ENCODE measurements at regions not wholly inside any gene's neighbourhood (a gene's known extent, or its start where the extent isn't known, plus 50 kb on each side); places are given as distances from the start of the nearest gene placed in this dataset.

DNA sequence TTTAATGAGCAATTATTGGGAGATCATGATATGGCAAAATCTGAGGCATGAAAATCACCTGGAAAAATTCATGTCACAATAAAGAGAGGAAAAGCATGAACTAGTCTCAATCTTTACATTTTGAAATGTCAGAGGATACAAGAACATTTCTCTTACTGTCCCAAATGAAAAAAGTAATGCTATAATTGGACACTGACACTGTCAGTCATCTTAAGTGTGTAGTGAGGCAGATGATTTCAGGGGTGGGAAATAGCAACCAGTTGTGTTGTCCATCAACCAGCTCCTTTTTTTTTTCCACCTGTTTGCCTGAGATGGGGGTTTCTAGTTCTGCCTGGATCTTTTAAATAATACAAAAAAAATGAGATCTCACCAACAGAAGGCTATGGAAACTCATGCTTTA lies 646.2 kb downstream of the KCNT2 start:
- DNase-seq (ENCODE audit: low read depth, low spot score), result no peak
- BruUV-seq (replicated peaks), result no TSS peak
- Histone ChIP-seq H3K79me2 (ENCODE audit: insufficient read depth, low read length) (no peaks in the 10 kb centered on the region), H3K4me3 (replicated peaks in 1 of 2; ENCODE audit: low read depth in 1 of 2, low read length in 2 of 2) (no peak overlapping the region), H3K36me3 (ENCODE audit: control insufficient read depth in 1 of 2, insufficient read depth in 2 of 2, low read length in 2 of 2) (no peaks in the 10 kb centered on the region), H3K27me3 (ENCODE audit: insufficient read depth, low read length) (no peaks in the 10 kb centered on the region), H3K9me3 (ENCODE audit: control insufficient read depth in 1 of 2, insufficient read depth in 1 of 2, low read depth in 1 of 2, low read length in 2 of 2) (no peaks in the 10 kb centered on the region), H4K20me1 (ENCODE audit: insufficient read depth) (no peaks in the 10 kb centered on the region), H3K9ac (ENCODE audit: low read length) (no peak overlapping the region), H3K4me1 (ENCODE audit: control insufficient read depth in 1 of 2, insufficient read depth in 2 of 2, low read length in 2 of 2) (no peaks in the 10 kb centered on the region), H3K4me2 (ENCODE audit: low read length) (no peak overlapping the region), H2AFZ (ENCODE audit: low read depth, low read length, poor library complexity, severe bottlenecking) (no peak overlapping the region), H3K27ac (ENCODE audit: low read depth, low read length) (no peak overlapping the region), H3K9me2 (ENCODE audit: insufficient read depth) (no peaks in the 10 kb centered on the region)
- intact Hi-C loops (cut with micrococcal nuclease), result no loop called here
- TF ChIP-seq, protein P1, sequence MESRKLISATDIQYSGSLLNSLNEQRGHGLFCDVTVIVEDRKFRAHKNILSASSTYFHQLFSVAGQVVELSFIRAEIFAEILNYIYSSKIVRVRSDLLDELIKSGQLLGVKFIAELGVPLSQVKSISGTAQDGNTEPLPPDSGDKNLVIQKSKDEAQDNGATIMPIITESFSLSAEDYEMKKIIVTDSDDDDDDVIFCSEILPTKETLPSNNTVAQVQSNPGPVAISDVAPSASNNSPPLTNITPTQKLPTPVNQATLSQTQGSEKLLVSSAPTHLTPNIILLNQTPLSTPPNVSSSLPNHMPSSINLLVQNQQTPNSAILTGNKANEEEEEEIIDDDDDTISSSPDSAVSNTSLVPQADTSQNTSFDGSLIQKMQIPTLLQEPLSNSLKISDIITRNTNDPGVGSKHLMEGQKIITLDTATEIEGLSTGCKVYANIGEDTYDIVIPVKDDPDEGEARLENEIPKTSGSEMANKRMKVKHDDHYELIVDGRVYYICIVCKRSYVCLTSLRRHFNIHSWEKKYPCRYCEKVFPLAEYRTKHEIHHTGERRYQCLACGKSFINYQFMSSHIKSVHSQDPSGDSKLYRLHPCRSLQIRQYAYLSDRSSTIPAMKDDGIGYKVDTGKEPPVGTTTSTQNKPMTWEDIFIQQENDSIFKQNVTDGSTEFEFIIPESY (IDR thresholded peaks at IDR 0.05; ENCODE audit: extremely low read depth, insufficient replicate concordance, low read length), result no peak
- TF ChIP-seq, protein P2, sequence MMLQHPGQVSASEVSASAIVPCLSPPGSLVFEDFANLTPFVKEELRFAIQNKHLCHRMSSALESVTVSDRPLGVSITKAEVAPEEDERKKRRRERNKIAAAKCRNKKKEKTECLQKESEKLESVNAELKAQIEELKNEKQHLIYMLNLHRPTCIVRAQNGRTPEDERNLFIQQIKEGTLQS (IDR thresholded peaks at IDR 0.05), result no peak
- TF ChIP-seq SIN3A (IDR thresholded peaks at IDR 0.05; ENCODE audit: low read depth) (no peak), EGR1 (IDR thresholded peaks at IDR 0.05; ENCODE audit: low read depth) (no peak), CBX3 (IDR thresholded peaks at IDR 0.05; ENCODE audit: low read depth) (no peak), ELF1 (IDR thresholded peaks at IDR 0.05; ENCODE audit: borderline replicate concordance, low read depth) (no peak), ZNF274 (IDR thresholded peaks at IDR 0.05; ENCODE audit: low read depth, low read length) (no peak), SRF (IDR thresholded peaks at IDR 0.05; ENCODE audit: low read depth) (no peak), FOSL1 (IDR thresholded peaks at IDR 0.05; ENCODE audit: low read depth) (no peak), CEBPB (IDR thresholded peaks at IDR 0.05; ENCODE audit: low read depth) (no peak)
- CTCF ChIA-PET, result no interaction called here
- no peak for ATAC-seq
- RAD21 ChIA-PET (ENCODE audit: low non-redundant PET in 1 of 2, low total read pairs in 2 of 2, uncharacterized antibody in 2 of 2, unreplicated experiment in 2 of 2), result no interaction called here
- POLR2A ChIA-PET, result no interaction called here

DNA sequence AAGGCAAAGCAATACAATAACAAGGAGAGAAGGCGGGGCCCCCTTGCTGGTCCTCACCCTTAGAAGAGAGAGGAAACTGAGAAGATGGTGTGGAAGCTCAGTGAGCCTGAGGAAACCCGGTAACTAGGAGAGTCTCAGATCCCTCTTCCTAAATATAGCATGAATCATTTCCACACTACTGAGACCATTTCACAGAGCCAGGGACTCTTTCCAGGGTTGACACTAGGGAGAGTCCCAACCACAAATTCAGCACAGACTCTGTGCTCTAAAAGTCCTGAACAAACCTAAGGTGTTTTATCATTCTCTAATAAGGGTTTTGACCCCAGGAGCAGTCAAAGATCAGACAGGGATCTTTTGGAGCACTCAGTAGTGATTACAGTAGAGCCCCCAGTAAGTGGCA lies 647.7 kb downstream of the KCNT2 start:
- no peak overlapping the region for H3K4me2 ChIP-seq (ENCODE audit: low read length)
- no peak overlapping the region for H3K27ac ChIP-seq (ENCODE audit: low read depth, low read length)
- H3K4me1 ChIP-seq (ENCODE audit: control insufficient read depth in 1 of 2, insufficient read depth in 2 of 2, low read length in 2 of 2), result no peaks in the 10 kb centered on the region
- H3K9me2 ChIP-seq (ENCODE audit: insufficient read depth), result no peaks in the 10 kb centered on the region
- H3K9ac ChIP-seq (ENCODE audit: low read length), result no peak overlapping the region
- BruUV-seq (replicated peaks), result no TSS peak
- no peaks in the 10 kb centered on the region for H3K9me3 ChIP-seq (ENCODE audit: control insufficient read depth in 1 of 2, insufficient read depth in 1 of 2, low read depth in 1 of 2, low read length in 2 of 2)
- no peaks in the 10 kb centered on the region for H3K79me2 ChIP-seq (ENCODE audit: insufficient read depth, low read length)
- H3K27me3 ChIP-seq (ENCODE audit: insufficient read depth, low read length), result no peaks in the 10 kb centered on the region
- RAD21 ChIA-PET (ENCODE audit: low non-redundant PET in 1 of 2, low total read pairs in 2 of 2, uncharacterized antibody in 2 of 2, unreplicated experiment in 2 of 2), result no interaction called here
- intact Hi-C loops (cut with micrococcal nuclease), result no loop called here
- no peak overlapping the region for H3K4me3 ChIP-seq (replicated peaks in 1 of 2; ENCODE audit: low read depth in 1 of 2, low read length in 2 of 2)
- TF ChIP-seq, protein P2 (IDR thresholded peaks at IDR 0.05), result no peak
- TF ChIP-seq YY1 (IDR thresholded peaks at IDR 0.05; ENCODE audit: extremely low read depth, insufficient replicate concordance, low read depth, low read length) (no peak), FOSL1 (IDR thresholded peaks at IDR 0.05; ENCODE audit: low read depth) (no peak), EZH2phosphoT487 (IDR thresholded peaks at IDR 0.05; ENCODE audit: borderline replicate concordance) (no peak)
- ATAC-seq (no peak), DNase-seq (ENCODE audit: low read depth, low spot score) (no peak)
- POLR2A ChIA-PET, result no interaction called here
- no peak overlapping the region for H2AFZ ChIP-seq (ENCODE audit: low read depth, low read length, poor library complexity, severe bottlenecking)
- CTCF ChIA-PET, result no interaction called here
- no peaks in the 10 kb centered on the region for H3K36me3 ChIP-seq (ENCODE audit: control insufficient read depth in 1 of 2, insufficient read depth in 2 of 2, low read length in 2 of 2)
- no peaks in the 10 kb centered on the region for H4K20me1 ChIP-seq (ENCODE audit: insufficient read depth)

Data from HCT116 (cell line).